Activated CD4-positive, alpha-beta T cell treated with anti-CD3 and anti-CD28 coated beads, Interleukin-2, amount 50 U/mL, for 48 hours (primary cell): ENCODE measurements at regions not wholly inside any gene's neighbourhood (a gene's known extent, or its start where the extent isn't known, plus 50 kb on each side); places are given as distances from the start of the nearest gene placed in this dataset.
"Not testable (repeated sequence)": the region's sequence is repeated elsewhere in the genome, so short reads cannot be mapped to it uniquely, and the experiment has no call there.

Experiments
- DNase-seq, 2 experiments: peaks; one replicate each; pipeline ENCODE4 v3.0.0-alpha.2; 2020

DNA sequence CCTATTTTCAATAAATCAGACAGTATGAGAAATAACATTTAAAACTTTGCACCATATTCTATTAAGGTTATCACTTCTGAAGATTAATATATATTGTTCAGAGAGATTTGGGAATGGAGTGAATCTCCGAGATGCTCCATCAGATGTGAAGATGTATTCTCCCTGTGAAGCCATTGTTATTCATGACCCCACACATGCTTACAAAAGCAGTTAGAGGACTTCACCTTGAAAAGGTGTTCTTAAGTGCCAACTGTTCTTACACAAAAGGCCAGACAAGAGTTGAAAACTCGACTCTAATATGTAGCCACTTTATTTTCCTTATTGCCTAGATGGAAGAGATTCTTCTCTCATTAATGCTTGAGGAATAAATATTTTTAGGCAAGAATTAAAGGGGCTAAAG is 54.3 kb upstream of the NEIL3 start:
- no peak for DNase-seq

DNA sequence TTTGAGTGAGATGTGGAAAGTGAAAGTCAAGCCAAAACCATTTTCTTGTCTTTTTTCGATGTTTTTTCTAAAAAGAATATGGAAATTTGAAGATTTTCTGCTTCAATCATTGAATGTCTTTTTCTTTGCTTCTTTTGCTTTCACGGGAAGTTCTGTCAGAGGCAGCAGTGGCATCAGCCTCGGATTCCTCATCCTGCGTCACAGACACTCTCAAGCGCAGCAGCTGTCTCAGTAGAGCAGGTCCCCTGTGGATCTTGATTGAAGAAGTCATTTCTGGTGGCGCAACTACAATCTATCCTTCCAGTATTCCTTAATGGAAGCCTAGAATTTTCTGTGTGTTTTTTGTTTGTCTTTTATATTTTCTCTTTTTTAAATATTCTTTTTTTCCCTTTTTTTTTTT is 52.7 kb upstream of the NEIL3 start:
- DNase-seq = no peak

DNA sequence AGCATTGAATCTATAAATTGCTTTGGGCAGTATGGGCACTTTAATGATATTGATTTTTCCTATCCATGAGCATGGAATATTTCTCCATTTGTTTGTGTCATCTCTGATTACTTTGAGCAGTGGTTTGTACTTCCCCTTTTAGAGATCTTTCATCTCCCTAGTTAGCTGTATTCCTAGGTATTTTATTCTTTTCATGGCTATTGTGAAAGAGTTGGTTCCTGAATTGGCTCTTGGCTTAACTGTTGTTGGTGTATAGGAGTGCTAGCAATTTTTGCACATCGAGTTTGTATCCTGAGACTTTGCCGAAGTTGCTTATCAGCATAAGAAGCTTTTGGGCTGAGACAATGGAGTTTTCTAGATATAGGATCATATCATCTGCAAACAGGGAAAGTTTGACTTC is 50.2 kb upstream of the NEIL3 start:
- not testable (repeated sequence) for DNase-seq
